ENCODE measurements at regions not wholly inside any gene's neighbourhood (a gene's known extent, or its start where the extent isn't known, plus 50 kb on each side); places are given as distances from the start of the nearest gene placed in this dataset.

DNA sequence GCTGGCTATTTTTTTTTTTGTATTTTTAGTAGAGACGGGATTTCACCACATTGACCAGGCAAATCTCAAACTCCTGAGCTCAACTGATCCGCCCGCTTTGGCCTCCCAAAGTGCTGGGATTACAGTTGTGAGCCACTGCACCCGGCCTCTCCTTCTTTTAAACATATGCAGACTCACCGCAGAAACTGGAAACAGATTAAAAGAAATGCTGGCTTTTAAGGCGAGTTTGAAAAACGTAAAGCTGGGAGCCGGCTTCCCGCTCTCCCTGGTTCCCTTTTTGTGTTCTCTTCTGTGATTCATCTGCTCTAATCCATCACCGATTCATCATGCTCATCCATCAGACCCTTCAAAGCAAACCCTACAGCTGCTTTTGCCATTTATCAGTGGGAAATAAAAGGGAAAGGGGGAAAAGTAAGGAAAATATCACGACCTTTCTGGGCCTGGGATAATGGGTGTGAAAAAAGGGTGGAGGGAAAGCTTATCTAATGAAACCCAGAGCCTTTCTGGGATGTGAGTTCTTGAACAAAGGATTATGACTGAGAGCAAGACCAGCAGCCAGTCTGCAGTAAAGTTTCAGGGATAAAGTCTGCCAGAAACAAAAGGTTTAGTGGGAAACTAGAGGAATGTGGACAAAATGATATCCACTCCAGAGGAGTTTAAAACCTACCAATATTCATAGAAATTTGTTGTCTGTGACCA lies 92.3 kb upstream of the LRIG1 start:
- no peak for DNase-seq

DNA sequence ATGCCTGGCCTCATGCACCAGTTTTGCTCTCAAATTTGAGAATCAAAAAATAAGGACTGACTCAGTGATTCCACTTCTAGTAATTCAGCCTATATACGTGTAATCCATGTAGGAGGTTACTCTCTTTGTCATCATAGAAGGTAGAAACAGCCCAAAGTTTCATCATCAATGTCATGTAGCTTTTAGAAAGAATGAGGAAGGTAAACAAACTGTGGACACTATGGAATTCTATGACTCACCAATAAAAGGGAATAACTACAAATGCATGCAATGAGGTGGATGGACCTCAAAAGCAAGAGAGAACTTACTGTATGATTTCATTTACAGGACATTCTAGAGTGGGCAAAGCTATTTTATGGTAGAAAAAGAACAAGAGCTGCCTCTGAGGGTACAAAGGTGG lies 93.2 kb upstream of the LRIG1 start:
- no peak for DNase-seq

DNA sequence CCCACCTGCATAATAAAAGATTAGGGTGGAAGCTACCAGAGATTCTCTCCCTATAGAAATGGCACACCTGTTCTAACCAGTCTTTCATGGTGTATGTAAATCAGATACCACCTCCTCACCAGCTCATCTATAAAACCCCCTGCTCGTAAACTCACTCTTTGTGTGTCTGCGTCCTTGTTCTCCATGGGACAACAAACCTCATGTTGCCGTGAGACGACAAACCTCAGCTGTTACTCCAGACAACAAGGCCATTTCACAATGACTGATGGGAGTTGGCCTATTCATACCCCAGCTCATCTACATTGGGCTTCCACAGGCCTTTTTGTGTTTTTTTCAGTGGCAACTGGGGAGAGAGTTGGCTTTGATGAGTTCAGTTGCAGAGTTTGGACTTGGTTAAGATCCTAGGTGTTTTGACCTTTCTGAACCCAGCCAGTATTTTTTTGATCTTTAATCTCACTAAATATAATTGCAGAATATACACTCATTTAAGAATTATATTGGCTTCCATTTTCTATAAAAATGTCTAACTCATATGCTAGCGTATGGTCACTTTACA lies 96.6 kb upstream of the LRIG1 start:
- DNase-seq: no peak

DNA sequence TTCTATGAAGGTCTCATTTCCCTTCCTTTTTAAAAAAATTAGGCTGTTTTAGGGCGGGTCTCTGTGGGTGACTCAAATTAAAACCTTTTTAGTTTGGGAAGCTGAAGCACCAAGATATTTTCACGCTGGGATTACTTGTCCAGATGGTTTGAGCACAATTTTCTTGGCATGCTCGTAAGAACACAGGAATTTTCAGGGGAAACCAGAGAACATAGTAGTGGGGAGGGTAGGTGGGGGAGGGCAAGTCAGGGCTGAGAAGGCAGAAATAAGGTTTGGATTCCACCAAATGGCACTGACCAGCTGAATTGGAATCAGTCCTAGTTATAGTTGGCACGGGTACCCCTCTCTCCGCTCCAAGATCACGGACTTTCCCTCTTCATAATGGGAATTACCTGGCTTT lies 97.3 kb upstream of the LRIG1 start:
- no peak for DNase-seq

DNA sequence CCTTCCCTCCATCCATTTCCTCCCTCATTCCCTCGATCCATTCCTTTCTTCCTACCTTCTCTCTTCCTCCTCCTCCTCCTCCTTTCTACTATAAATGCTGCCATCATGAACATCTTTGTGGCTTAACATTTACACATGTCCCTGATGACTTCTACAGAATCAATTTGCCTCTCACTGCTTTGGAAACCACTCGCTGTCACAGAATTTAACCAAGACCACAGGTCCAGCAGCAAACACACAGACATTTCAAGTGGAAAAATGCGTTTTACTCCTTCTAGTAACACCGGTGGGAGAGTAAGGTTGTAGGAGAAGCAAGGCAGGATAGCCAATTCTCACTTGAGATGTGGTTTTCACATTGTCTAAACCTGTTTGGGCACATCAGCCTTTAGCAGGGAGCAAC lies 101.4 kb upstream of the LRIG1 start:
- no peak for DNase-seq

DNA sequence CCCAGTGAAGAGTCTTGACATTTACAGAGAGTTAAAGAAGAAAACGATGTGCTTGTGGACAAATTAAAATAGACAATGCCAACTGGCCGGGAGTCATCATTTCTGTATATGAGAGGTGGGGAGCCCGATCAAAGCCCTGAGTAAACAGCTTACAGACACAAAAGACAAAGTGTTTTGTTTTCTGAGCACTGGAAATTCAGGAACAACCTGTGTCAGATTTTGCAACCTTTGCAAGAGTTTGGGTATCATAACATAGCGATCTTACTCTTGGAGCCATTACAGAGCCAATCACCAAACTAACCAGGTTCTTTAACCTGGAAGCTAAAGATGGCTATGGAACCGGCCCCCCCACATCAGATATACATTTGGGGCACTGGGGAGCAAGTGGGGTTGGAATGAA lies 101.9 kb upstream of the LRIG1 start:
- DNase-seq: no peak

DNA sequence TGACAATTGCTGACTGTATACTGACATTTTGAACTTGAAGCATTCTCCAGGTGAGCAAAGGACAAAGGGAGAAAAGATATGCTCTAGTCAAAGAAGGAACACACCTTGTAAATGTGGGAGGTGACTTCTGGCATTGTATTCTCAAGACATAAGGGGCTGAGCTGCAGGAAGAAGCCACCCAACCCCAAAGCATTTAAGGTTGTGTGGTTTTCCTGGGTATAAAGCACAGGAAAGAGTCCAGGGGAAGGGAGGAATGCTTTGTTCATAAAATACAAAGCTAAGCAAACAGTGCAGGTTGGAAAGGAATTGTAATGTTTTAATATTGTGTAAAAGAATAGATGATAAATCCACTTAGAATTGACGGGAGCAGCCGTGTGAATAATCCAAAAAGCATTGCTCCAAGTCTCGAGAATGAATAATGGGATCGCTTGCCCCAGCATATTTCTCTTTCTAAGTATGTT lies 102.4 kb upstream of the LRIG1 start:
- no peak for DNase-seq

DNA sequence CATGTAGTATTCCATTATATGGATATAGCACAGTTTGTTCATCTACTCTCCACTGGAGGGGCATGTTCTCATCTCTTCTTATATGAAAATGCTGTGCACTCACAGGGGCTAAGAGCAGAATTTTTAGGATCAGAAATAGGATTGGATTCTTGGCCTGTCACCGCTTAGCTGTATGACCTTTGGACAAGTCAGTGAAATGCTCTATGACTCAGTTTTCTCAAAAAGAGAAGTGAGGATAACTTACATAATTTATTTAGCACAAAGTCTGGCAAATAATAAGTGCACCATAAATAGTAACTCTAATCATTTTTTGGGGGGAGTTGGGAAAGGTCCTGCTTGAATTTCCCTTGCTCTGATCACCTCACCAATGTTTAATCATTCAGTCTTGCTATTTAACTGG lies 103.7 kb upstream of the LRIG1 start:
- no peak for DNase-seq

DNA sequence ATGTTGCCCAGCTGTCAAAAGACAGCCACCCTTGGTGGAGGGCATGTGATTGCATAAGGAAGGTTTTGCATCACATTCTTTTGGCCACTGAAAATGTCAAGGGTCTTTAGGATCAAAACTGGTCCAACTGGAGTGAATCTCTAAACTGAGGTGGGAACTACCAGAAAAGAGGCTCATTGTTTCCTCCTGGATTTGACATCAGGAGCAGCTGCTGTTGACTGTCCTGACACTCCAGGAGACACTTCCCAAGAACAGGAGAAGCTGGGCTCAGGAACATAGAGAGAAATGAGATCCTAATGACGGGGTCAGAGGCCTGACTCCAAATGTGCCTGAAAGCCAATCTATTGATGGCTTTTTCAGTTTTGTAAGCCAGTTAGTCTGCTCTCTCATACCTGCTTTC lies 105.3 kb upstream of the LRIG1 start:
- DNase-seq: no peak

DNA sequence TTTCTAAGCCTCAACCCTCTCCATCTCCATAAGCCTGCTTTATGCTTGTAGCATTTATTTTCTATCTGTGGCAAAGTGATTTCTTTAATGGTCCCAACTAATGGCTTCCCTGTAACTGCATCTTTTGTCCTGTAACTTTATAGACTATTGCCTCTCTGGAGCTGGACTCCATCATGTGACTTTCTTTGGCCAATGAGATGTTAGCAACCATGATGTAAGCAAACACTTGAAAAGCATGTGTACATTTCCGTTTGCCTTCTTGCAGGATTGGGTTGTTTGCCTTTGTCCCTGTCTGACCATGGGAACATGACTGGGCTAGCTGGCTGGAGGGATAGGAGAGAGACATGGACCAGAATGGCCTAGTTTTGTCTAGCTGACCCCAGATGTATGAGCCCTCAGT lies 106.0 kb upstream of the LRIG1 start:
- DNase-seq: no peak

DNA sequence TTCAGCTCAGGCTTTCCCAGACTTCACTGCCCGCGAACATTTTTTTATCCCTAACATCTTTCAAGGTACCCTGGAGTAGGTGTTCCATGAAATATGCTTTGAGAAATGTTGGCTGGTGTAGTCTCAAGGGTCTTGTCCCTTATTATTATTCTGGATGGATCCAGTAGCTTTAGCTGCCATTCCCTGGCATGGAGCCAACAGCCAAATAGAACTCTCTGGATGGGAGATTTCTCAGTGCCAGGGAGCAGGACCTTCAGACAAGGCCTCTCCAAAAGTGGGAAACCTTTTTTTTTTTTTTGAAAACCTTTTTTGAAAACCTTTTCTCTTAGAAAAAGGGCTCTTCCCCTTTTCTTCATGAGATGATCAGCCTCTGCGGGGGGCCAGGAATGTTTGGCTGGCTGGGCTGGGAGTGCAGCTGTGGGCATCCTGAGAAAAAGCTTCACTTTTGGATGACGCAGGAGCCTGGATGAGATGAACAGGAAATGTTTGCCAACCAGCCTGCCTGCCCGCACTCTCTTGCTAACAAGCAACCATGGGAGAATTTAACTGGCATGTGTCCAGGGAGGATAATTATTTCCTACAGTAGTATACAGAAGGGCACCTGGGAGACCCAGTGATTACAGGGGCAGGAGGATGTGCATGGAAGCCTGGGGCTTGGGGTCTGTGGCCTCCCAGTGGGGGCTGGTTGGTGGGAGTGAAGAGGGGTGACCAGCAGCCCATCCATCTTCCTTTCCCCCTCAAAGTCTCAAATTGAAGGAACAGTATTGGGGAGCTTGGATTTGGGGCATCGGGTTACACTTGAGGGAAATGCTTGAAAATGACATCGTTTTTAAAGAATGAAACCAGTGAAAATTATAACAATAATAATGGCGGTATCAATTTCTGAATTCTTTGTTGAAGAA lies 109.1 kb upstream of the LRIG1 start:
- DNase-seq: no peak

DNA sequence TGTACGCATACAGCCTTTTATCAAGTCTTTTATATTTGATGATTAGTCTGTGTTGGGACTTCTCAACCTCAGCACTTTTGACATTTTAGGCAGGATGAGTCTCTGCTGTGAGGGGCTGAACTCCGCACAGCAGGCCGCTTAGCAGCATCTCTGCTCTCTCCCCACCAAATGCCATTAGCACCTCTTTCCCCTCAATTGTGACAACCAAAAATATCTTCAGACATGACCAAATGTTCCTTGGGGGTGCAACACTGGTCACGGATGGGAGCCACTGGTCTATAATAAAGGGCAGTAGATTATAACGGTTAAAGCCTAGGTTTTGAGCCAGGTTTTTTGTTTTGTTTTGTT lies 109.7 kb upstream of the LRIG1 start:
- DNase-seq: no peak

DNA sequence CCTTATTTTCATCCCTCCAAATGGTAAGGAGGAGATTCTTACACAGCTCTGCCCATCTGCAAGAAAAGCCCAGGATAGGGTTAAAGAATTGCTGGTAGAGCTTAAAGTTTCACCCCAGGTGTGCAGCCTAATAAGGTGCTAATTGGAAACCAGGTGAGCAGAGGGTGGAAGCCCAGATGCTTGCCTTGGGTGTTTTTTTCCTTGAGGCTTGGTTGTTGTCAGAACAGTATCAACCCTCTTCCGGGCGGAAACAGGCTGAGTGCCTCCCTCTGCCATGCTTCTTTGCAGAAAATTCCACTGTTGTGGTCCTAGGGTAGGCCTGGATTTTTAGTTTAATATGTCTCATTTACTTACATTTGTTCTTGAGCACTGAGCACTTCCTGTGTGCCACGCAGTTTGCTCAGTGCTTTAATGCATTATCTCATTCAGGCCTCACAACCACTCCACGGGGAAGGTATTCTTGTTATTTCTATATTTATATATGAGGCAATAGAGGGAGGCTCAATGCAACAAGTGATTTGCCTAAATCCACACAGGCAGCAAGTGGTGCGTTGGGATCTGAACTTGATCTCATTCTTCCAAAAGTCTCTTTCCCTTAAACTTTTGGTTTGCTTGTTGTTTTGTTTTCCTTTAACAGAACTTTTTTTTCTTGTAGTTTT lies 115.0 kb upstream of the LRIG1 start:
- no peak for DNase-seq

DNA sequence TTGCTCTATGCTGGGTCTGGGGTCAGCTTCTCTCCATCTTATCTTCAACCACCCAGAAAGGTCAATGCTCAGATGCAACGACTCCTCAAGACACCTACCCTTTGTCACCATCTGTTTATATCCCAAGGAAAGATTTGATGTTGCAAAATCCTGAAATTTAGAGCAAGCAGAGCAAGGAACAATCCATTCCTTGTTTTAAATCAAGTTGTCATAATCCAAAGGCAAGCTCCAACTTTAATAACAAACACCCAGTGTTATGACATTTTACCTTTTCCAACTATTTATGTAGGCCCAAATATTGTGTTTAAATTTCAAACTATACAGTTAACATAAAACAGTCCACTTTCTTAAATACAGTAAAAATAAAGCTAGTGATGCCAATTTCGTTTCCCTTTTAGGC lies 116.5 kb upstream of the LRIG1 start:
- no peak for DNase-seq

DNA sequence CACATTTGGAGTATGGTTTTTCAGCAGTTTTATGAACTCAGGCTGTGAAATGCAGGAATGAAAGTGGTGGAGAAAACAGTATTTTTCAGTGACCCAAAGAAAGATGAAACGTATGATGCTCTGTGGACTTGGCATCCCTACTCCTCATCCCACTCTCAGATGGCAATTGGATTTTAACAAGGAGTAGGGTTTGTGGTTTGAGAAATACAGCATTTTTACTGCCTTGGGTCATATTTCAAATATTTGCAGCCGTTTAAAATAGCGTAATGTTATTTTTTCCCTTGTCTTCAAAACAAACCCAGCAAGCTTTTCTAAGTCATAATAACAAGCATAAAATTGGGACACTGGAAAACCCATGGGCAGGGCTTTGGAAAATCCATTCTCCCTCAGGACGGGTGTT lies 117.2 kb upstream of the LRIG1 start:
- no peak for DNase-seq

DNA sequence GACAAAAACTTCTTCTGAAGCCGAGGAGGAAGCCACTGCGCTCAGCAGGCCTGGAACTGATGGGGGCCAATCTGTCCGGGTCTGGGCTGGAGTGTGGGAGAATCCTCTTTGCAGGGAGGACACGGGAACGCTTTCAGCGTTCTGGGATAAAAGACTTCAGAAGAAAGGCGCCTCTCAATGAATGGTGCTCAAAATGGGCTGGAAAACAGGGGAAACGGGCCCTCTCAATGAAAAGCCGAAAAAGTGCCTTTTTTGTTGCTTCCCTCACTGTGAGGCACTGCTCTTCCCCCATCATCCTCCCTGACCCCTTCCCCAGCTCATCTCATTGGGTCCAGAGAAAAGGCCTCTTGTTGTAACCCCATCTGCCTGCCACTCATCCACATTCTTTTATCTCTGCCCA lies 119.5 kb upstream of the LRIG1 start:
- no peak for DNase-seq

DNA sequence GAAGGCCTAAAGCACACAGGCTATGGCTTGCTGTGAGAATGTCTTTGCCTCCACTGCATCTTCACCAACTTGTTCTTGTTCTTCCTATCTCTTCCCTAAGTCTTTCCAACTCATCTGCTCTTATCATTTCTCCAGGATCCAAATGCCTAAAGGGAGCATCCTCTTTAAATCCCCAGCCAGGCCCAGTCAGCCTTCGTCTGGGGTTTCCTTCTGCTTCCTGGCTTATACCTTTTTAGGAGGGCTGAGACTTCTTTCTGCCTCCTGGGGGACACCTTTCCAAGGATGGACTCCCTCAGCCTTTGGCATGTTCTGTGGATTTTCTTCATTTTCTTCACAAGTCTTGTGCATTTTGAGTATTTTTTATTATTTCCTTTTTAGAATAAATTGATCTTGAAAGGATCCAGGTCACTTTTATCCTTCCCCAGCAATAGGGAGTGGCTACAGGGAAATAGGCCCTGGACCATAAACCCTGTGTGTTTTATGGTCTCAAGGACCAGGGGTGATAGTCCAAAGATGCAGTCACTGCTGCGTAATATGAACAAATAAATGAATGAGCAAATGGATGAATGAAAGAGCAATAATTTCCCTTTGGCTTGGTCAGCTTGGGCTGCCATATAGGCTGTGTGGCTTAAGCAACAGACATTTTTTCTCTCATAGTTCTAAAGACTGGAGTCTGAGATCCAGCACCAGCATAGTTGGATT lies 122.1 kb upstream of the LRIG1 start:
- DNase-seq: no peak

DNA sequence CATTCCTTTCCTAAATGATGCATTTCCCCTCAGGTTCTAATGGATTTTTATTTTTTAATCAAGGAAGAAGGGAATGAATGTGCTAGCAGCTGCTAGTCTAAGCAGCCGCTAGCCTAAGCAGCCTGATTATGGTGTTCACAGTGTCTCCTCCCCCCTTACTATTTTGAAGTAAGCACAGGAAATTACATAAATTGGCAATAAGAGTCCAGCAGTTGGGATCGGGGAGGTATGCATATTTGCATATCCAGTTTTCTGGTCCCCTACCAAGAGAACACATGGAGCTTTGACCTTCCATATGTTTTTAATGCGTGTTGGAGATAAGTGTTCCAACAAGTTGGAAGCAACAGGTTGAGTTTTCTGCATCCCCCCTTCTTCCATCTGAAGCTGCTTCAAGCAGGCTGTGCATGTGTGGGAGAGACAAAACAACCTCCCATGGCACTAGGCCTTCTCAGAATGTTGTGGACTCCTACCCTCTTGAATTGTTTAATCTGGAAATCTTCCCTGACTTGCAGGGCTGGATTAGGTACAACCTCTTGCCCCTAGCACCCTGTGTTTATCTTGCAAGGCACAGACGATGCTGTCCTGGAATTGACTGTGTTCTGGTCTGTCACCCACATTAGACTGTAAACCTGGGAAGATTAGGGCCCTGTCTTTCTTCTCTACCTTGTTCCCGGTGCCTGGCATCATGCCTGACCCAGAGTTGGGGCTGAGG lies 124.8 kb upstream of the LRIG1 start:
- no peak for DNase-seq

DNA sequence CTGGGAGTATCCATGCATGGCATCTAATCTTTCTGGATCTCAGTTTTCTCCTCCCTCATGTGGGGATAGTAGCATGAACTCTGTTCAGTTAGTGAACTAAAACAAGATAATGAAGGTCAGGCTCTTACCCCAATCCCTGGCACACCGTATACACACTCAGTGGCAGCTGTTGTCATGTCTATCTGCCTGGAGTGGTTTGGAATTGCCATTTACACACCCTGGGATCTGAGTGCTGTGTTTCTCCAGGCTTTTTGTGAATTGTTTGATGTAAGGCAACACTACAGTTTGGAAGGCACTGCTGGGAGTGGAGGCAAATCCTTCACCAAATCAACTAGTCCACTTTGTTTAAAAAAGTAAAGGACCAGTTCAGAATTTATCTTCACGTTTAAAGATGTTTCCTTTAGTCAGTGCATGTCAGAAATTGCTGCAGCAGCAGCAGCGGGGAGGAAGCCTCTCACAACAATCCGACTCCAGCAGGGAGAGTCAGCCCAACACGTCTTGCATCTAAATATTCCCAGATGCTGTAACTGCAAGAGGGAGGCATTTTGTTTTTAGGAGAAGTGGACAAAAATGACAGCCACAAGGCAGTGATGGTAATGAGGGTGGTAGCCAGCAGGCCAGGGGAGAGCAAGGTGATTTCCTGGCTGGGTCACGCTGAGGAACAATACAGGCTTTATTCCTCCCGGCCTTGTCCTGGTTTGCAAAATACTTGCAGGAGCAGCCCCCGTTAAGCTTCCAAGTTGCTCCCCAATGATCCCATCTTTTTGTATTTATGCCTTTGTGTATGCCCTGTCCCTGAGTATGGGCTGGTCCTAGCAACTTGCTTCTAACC lies 128.5 kb upstream of the LRIG1 start:
- no peak for DNase-seq

DNA sequence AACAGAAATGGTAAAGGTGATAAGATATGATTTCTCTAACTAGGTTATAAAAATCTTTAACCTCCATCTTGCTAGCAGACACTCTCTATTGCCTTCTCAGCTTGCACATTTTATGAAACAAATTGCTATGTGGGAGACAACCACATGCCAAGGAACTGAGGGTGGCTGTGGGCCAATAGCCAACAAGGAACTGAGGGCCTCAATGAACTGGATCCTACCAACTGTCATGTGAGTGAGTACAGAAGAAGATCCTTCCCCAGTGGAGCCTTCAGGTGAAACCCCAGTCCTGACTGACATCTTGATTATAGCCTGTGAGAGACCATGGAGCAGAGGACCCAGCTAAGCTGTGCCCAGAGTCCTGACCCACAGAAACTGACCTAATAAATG lies 129.2 kb upstream of the LRIG1 start:
- DNase-seq: no peak
